HepG2 (cell line): ENCODE measurements at regions not wholly inside any gene's neighbourhood (a gene's known extent, or its start where the extent isn't known, plus 50 kb on each side); places are given as distances from the start of the nearest gene placed in this dataset.

Experiments
- ATAC-seq: fragments of 200-7000 bp; cut with Tn5 transposase; 3 replicates; pipeline ENCODE4 v1.9.1; 2020; ENCODE audit warnings: mild to moderate bottlenecking, moderate library complexity
- BruUV-seq: library from RNA; stranded (reverse); fragments of 400-500 nt; replicated peaks from 2 replicates; lab custom pipeline; 2021; lab: Mats Ljungman, UMichigan
- CTCF ChIA-PET: fragments of 300-600 bp; formaldehyde crosslinking; extraction: SDS; loops from one replicate; lab custom pipeline; 2021; ENCODE audit warnings: low total read pairs, inconsistent platforms, low intra/inter-chr PET ratio; lab: Yijun Ruan, JAX
- POLR2A ChIA-PET: fragments of 350-600 bp; sonication (Branson Sonifier 250); formaldehyde crosslinking; loops from one replicate; lab custom pipeline; 2020; ENCODE audit warnings: antibody characterized with exemption, inconsistent platforms; lab: Yijun Ruan, JAX
- DNase-seq: peaks from one replicate; pipeline ENCODE4 v3.0.0-alpha.2; 2015; ENCODE audit warnings: low spot score
- FAIRE-seq: peaks from 3 replicates; lab custom pipeline; 2011; peaks lifted over from hg19 to GRCh38; lab: Jason Lieb, UNC
- H2AFZ ChIP-seq: one replicate; pipeline ENCODE4 v1.6.1; 2011; ENCODE audit warnings: low read length, inconsistent platforms
- H3K27ac ChIP-seq: fragments of 300-600 bp; 3 replicates; pipeline ENCODE4 v1.8.0; 2011; ENCODE audit warnings: mixed run types, mild to moderate bottlenecking, mixed read lengths, low read length, inconsistent platforms; ENCODE audit not compliant: insufficient read depth; ENCODE audit errors: extremely low read length
- H3K27me3 ChIP-seq, 2 experiments: fragments of 200-600 bp in 1 of 2; 2 replicates in 1 of 2; 3 replicates in 1 of 2; pipeline versions ENCODE4 v1.6.0 to v1.8.0; 2011; ENCODE audit warnings: low read length in 2 of 2, mild to moderate bottlenecking in 2 of 2, moderate library complexity in 2 of 2, inconsistent platforms in 1 of 2; ENCODE audit not compliant: insufficient read depth in 2 of 2, control insufficient read depth in 1 of 2
- H3K36me3 ChIP-seq, 2 experiments: fragments of 200-600 bp in 1 of 2; replicated peaks in 1 of 2; 2 replicates in 1 of 2; 3 replicates in 1 of 2; pipeline versions ENCODE4 v1.5.1 to v1.8.0; 2011; ENCODE audit warnings: low read length in 2 of 2, inconsistent platforms in 1 of 2; ENCODE audit not compliant: insufficient read depth in 2 of 2, control insufficient read depth in 1 of 2
- H3K4me1 ChIP-seq: 2 replicates; pipeline ENCODE4 v1.5.1; 2012; ENCODE audit warnings: low read length, inconsistent platforms; ENCODE audit not compliant: insufficient read depth
- H3K4me2 ChIP-seq: 2 replicates; pipeline ENCODE4 v1.6.0; 2011; ENCODE audit warnings: low read depth, low read length, inconsistent platforms
- H3K4me3 ChIP-seq, 3 experiments: fragments of 200-600 bp in 1 of 3; sonication (generic), shearing (Covaris generic) in 1 of 3; replicated peaks in 1 of 3; 2 replicates each; pipeline ENCODE4 v1.5.1; 2011 to 2016; ENCODE audit warnings: low read length in 3 of 3, inconsistent platforms in 2 of 3, low read depth in 2 of 3, mild to moderate bottlenecking in 2 of 3, control low read depth in 1 of 3, mixed read lengths in 1 of 3; ENCODE audit not compliant: insufficient read depth in 1 of 3
- H3K79me2 ChIP-seq: one replicate; pipeline ENCODE4 v1.6.1; 2011; ENCODE audit warnings: low read length, inconsistent platforms; ENCODE audit not compliant: insufficient read depth
- H3K9ac ChIP-seq: 2 replicates; pipeline ENCODE4 v1.6.0; 2011; ENCODE audit warnings: mild to moderate bottlenecking, low read depth, low read length, inconsistent platforms; ENCODE audit not compliant: insufficient read depth
- H3K9me3 ChIP-seq: 2 replicates; pipeline ENCODE4 v1.5.1; 2012; ENCODE audit warnings: mild to moderate bottlenecking, low read length
- H4K20me1 ChIP-seq: 2 replicates; pipeline ENCODE4 v1.6.0; 2011; ENCODE audit warnings: inconsistent platforms, mild to moderate bottlenecking, low read length, moderate library complexity; ENCODE audit not compliant: insufficient read depth
- ELF3 ChIP-seq: IDR thresholded peaks from 2 replicates; pipeline ENCODE4 v1.6.1; 2016; ENCODE audit warnings: missing genetic modification reagents, missing compliant biosample characterization
- FOXA1 ChIP-seq, 2 experiments: fragments of 450-650 bp in 1 of 2; sonication (generic) in 1 of 2; formaldehyde crosslinking in 1 of 2; IDR thresholded peaks; 2 replicates each; pipeline versions ENCODE4 v1.4.0 to v1.6.1; 2016 to 2020; ENCODE audit warnings: missing genetic modification reagents in 1 of 2
- NBN ChIP-seq: fragments of 450-650 bp; conservative IDR thresholded peaks from 2 replicates; pipeline ENCODE4 v1.6.1; 2017
- NFIB ChIP-seq: sonication (generic); formaldehyde crosslinking; IDR thresholded peaks from 2 replicates; pipeline ENCODE4 v1.9.0; 2021; ENCODE audit warnings: missing genetic modification reagents, mild to moderate bottlenecking, borderline replicate concordance
- RFX1 ChIP-seq: fragments of 450-650 bp; IDR thresholded peaks from 2 replicates; pipeline ENCODE4 v1.6.1; 2017
- RXRB ChIP-seq: IDR thresholded peaks from 2 replicates; pipeline ENCODE4 v1.6.1; 2016; ENCODE audit warnings: borderline replicate concordance, missing genetic modification reagents, missing compliant biosample characterization
- SOX13 ChIP-seq, 3 experiments: fragments of 450-650 bp in 1 of 3; sonication (generic) in 1 of 3; formaldehyde crosslinking in 1 of 3; IDR thresholded peaks in 2 of 3; conservative IDR thresholded peaks in 1 of 3; 2 replicates each; pipeline versions ENCODE4 v1.5.0 to v1.6.1; 2016 to 2020; ENCODE audit warnings: antibody characterized with exemption in 1 of 3, mild to moderate bottlenecking in 1 of 3, missing compliant biosample characterization in 1 of 3, missing genetic modification reagents in 1 of 3, moderate library complexity in 1 of 3
- SRF ChIP-seq: IDR thresholded peaks from 2 replicates; pipeline ENCODE4 v1.6.1; 2011; ENCODE audit warnings: mild to moderate bottlenecking, low read depth, low read length, moderate library complexity
- ZNF143 ChIP-seq: sonication (generic); formaldehyde crosslinking; IDR thresholded peaks from 2 replicates; pipeline ENCODE4 v1.4.0; 2020; ENCODE audit warnings: missing genetic modification reagents
- ZNF354B ChIP-seq: sonication (generic); formaldehyde crosslinking; IDR thresholded peaks from 2 replicates; pipeline ENCODE4 v1.8.0; 2022; ENCODE audit warnings: mild to moderate bottlenecking, missing genetic modification reagents
- ZNF83 ChIP-seq: sonication (generic); formaldehyde crosslinking; IDR thresholded peaks from 2 replicates; pipeline ENCODE4 v1.4.0; 2020; ENCODE audit warnings: missing genetic modification reagents, mild to moderate bottlenecking, borderline replicate concordance
- ZNF883 ChIP-seq: sonication (generic); formaldehyde crosslinking; IDR thresholded peaks from 2 replicates; pipeline ENCODE4 v1.5.1; 2020; ENCODE audit warnings: mild to moderate bottlenecking, missing genetic modification reagents; ENCODE audit errors: not compliant biosample characterization
- WGBS: methylation state at CpG from one replicate; pipeline ENCODE4 v1.1.6; 2017; ENCODE audit warnings: low lambda C conversion rate; 5-methylcytosine and 5-hydroxymethylcytosine counted together
- in situ Hi-C: cut with HindIII; loops from 2 replicates; pipeline ENCODE4 v1.10.0; 2017; ENCODE audit warnings: low pct_unique_long_range_greater_than_20kb; ENCODE audit not compliant: extremely low pct_ligation_motif_present
- intact Hi-C: fragments of 100-400 bp; cut with micrococcal nuclease; formaldehyde crosslinking; loops from one replicate; pipeline ENCODE4 v1.10.0; 2022; ENCODE audit not compliant: unreplicated experiment
- TF ChIP-seq, protein P1 (sequence below): sonication (generic); formaldehyde crosslinking; conservative IDR thresholded peaks from 2 replicates; pipeline ENCODE4 v1.8.0; 2022; ENCODE audit warnings: mild to moderate bottlenecking, moderate library complexity, missing genetic modification reagents
- TF ChIP-seq, protein P2 (sequence below): sonication (generic); formaldehyde crosslinking; IDR thresholded peaks from 2 replicates; pipeline ENCODE4 v1.8.0; 2022; ENCODE audit warnings: mild to moderate bottlenecking, missing genetic modification reagents, moderate library complexity
- TF ChIP-seq, protein P3 (sequence below): sonication (generic); formaldehyde crosslinking; IDR thresholded peaks from 2 replicates; pipeline ENCODE4 v1.5.0; 2020; ENCODE audit warnings: mild to moderate bottlenecking, missing genetic modification reagents
- TF ChIP-seq, protein P4 (sequence below): sonication (generic); formaldehyde crosslinking; conservative IDR thresholded peaks from 2 replicates; pipeline ENCODE4 v1.8.1; 2023; ENCODE audit warnings: missing genetic modification reagents

DNA sequence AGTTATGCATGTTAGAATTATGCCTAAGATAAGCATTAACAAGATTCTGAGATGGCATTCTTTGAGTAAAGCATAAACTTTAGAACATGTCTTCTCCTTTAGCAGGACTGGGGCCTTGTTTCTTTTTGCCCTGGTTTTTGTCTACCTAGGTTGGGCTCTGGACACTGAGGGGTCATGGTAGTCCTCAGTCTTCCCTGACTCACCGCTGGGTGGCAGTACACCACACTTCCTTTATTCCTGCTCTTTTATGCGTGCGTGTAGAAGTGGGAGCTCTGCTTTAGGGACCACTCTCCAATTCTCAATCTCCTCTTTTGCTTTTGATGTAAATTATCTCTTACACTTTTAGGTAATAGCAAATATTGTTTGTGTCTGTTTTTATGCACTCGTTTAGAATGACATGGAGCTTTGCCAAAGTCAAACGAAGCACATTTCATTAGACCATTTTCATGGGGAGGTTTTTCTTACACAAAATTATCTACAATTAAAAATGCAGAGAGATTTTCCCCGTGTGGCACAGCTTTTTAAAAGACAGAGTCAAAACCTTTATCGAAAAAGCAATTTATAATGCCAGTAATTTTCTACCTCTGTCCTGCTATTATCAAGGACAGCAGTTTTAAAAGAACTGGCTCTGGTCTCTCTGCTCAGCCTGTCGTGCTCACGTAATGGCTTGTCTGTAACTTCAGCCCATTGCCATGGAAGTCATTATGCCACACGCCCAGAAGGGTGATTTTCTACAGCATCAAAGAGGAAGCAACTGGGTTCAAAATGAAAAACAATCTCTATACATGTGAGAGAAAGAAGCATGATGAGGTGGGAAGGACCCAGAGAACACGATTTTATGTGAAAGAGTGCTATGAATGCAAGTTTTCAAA is 413.9 kb downstream of the COG6 start:
- no peaks in the 10 kb centered on the region for H3K27me3 ChIP-seq
- no peaks in the 10 kb centered on the region for H3K79me2 ChIP-seq
- no peaks in the 10 kb centered on the region for H3K36me3 ChIP-seq
- in situ Hi-C loops = loop anchor here (5.0 kb wide), 1 partner anchor 613 kb away; no protein-coding TSS in a partner anchor
- WGBS = 23% methylated on average over 11 of the region's 11 CpGs
- DNase-seq = peak; percentile 67
- FAIRE-seq = no peak
- CTCF ChIA-PET = interaction anchor here (1.6 kb wide), 1 partner anchor 614 kb away, joined by 19 read pairs; no protein-coding TSS in a partner anchor
- no peak overlapping the region for H3K4me3 ChIP-seq
- H3K9me3 ChIP-seq = no peaks in the 10 kb centered on the region
- peaks cover 69% of the 10 kb centered on the region for H3K4me1 ChIP-seq
- ATAC-seq = peak; percentile 75
- peak overlapping the region; percentile 1; the same call in 1 of the 2 replicates for H3K4me2 ChIP-seq
- POLR2A ChIA-PET = interaction anchor here (0.6 to 1.1 kb wide), 3 partner anchors 45 to 613 kb away, joined by 3 read pairs; no protein-coding TSS in a partner anchor
- BruUV-seq = no TSS peak
- intact Hi-C loops = loop anchor here (1.0 to 5.0 kb wide), 3 partner anchors 333 to 614 kb away; no protein-coding TSS in a partner anchor
- no peaks in the 10 kb centered on the region for H4K20me1 ChIP-seq
- no peak overlapping the region for H3K9ac ChIP-seq
- H2AFZ ChIP-seq = no peak overlapping the region
- H3K27ac ChIP-seq = no peak overlapping the region
- TF ChIP-seq ZNF354B (CRISPR knock-in tag) (no peak), ELF3 (peak; percentile 37; the same call in 1 of the 2 replicates), NFIB (CRISPR knock-in tag) (no peak), RXRB (CRISPR knock-in tag) (0 out of 2 replicates have a peak, but pooled peaks have one; percentile 15), ZNF83 (no peak), FOXA1 (IDR thresholded peaks at IDR 0.05) (no peak), FOXA1 (CRISPR knock-in tag; IDR thresholded peaks at IDR 0.05) (no peak), NBN (no peak), ZNF143 (CRISPR knock-in tag) (no peak), SOX13 (IDR thresholded peaks at IDR 0.05) (no peak), SOX13 (CRISPR knock-in tag; conservative IDR thresholded peaks at IDR 0.05 in 1 of 2, IDR thresholded peaks at IDR 0.05 in 1 of 2) (0 out of 4 replicates have a peak, but pooled peaks of 1 of the 2 experiments have one; percentile 11), ZNF883 (no peak), RFX1 (no peak), SRF (no peak)
- TF ChIP-seq, protein P1, sequence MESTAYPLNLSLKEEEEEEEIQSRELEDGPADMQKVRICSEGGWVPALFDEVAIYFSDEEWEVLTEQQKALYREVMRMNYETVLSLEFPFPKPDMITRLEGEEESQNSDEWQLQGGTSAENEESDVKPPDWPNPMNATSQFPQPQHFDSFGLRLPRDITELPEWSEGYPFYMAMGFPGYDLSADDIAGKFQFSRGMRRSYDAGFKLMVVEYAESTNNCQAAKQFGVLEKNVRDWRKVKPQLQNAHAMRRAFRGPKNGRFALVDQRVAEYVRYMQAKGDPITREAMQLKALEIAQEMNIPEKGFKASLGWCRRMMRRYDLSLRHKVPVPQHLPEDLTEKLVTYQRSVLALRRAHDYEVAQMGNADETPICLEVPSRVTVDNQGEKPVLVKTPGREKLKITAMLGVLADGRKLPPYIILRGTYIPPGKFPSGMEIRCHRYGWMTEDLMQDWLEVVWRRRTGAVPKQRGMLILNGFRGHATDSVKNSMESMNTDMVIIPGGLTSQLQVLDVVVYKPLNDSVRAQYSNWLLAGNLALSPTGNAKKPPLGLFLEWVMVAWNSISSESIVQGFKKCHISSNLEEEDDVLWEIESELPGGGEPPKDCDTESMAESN = no peak
- TF ChIP-seq, protein P2, sequence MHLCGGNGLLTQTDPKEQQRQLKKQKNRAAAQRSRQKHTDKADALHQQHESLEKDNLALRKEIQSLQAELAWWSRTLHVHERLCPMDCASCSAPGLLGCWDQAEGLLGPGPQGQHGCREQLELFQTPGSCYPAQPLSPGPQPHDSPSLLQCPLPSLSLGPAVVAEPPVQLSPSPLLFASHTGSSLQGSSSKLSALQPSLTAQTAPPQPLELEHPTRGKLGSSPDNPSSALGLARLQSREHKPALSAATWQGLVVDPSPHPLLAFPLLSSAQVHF (CRISPR knock-in tag) = no peak
- TF ChIP-seq, protein P3, sequence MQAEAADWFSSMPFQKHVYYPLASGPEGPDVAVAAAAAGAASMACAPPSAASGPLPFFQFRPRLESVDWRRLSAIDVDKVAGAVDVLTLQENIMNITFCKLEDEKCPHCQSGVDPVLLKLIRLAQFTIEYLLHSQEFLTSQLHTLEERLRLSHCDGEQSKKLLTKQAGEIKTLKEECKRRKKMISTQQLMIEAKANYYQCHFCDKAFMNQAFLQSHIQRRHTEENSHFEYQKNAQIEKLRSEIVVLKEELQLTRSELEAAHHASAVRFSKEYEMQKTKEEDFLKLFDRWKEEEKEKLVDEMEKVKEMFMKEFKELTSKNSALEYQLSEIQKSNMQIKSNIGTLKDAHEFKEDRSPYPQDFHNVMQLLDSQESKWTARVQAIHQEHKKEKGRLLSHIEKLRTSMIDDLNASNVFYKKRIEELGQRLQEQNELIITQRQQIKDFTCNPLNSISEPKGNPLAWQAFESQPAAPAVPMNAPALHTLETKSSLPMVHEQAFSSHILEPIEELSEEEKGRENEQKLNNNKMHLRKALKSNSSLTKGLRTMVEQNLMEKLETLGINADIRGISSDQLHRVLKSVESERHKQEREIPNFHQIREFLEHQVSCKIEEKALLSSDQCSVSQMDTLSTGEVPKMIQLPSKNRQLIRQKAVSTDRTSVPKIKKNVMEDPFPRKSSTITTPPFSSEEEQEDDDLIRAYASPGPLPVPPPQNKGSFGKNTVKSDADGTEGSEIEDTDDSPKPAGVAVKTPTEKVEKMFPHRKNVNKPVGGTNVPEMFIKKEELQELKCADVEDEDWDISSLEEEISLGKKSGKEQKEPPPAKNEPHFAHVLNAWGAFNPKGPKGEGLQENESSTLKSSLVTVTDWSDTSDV (CRISPR knock-in tag) = no peak
- TF ChIP-seq, protein P4, sequence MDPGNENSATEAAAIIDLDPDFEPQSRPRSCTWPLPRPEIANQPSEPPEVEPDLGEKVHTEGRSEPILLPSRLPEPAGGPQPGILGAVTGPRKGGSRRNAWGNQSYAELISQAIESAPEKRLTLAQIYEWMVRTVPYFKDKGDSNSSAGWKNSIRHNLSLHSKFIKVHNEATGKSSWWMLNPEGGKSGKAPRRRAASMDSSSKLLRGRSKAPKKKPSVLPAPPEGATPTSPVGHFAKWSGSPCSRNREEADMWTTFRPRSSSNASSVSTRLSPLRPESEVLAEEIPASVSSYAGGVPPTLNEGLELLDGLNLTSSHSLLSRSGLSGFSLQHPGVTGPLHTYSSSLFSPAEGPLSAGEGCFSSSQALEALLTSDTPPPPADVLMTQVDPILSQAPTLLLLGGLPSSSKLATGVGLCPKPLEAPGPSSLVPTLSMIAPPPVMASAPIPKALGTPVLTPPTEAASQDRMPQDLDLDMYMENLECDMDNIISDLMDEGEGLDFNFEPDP = no peak
